NOMO-1 (cell line): ENCODE measurements at regions not wholly inside any gene's neighbourhood (a gene's known extent, or its start where the extent isn't known, plus 50 kb on each side); places are given as distances from the start of the nearest gene placed in this dataset.

Experiments
- DNase-seq, 2 experiments: peaks; one replicate each; lab custom pipeline; 2025; ENCODE audit not compliant: unreplicated experiment in 2 of 2; lab: John Stamatoyannopoulos, UW

DNA sequence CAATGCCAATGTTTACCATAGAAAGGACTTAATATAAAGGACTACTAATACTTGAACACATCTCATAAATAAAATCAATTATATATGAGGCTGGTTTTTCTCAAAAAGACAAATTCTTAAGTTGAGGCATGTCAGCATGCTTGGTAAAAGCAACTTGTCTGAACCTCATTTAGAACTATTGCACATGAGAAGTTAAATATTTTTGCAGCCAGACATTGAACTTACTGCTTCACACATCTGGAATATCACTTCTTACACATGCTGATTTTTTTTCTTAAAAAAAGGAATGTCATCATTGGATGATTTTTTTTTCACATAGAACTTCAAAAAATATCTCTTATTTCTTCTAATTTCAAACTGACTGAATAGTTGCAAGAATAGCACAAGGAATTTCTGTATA is 609.0 kb downstream of the EPHA4 start:
- DNase-seq: no peak

GRCh38 chr2:220963930-220964329 is 608.2 kb downstream of the EPHA4 start:
- DNase-seq: no peak

- DNase-seq: no peak
Observed at GRCh38 chr2:220966636-220967035, 605.5 kb downstream of the EPHA4 start.

DNA sequence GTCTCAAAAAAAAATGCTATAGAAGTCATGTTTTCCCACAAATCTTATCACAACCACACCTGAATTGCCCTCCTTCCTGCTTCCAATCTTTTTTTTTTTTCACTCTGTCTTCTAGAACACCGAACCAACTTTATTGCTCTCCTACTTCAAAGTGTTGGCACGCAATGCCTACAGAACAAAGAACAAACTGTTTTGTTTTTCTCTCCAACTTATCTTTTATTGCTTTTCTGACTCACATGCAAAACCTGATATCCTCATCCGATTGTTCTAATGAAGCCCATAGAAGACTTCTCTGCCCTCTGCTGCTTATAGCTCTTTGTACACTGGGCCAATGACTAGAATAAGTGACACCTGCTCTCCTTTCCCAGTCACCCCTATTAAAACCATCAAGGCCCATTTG is 602.8 kb downstream of the EPHA4 start:
- DNase-seq: no peak

DNA sequence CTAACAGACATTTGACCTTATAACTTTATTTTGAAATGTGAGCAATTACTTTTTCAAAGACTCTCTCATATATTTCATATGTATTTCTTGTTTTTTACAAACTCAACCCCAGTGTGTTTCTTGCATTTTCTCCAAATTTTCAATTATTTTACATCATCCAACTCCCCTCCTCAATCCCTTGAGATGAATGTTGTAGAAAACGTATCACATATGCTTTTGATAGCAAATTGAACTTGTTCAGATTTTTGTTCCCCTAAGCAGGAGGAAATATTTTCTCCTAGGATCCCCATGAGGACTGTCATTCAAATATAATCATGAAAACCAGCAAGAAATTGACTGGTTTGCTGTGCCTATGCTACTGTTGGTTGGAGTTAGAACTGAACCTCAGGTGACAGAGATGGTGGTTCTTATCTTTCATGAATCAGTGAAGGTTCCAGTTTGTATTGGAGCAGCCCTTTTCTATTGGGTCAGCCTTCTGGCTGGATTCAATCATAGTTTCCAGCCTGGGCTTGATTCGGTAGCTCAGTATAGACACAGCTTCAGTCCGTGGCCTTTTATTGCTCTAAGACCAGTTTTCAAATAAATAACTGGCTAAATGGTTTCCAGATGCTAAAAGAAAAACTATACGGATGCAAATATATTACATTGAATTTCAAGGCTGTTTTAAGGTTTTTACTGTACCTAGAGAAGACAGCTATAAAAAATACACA is 591.0 kb downstream of the EPHA4 start:
- no peak for DNase-seq

GRCh38 chr2:220981926-220982325 is 590.2 kb downstream of the EPHA4 start:
- DNase-seq: no peak

- no peak for DNase-seq
Observed at GRCh38 chr2:220985561-220985960, 586.5 kb downstream of the EPHA4 start.

DNA sequence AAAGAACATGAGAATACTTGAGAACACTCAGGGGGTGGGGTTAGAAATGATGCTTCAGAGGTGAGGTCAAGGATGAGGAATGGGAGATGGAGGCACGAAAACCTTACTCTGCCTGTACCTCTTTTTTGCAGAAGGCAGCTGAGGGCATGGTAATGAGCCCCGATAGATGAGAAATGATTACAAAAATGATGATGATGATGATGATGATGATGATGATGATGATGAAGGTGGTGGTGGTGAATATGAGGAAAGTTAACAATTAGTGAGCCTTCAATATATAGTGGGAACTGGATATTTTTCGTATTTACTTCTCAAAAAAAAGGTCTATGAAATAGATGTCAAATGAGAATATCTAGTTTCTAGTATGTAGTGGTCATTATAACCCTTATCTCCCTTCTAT is 584.3 kb downstream of the EPHA4 start:
- DNase-seq: no peak

DNA sequence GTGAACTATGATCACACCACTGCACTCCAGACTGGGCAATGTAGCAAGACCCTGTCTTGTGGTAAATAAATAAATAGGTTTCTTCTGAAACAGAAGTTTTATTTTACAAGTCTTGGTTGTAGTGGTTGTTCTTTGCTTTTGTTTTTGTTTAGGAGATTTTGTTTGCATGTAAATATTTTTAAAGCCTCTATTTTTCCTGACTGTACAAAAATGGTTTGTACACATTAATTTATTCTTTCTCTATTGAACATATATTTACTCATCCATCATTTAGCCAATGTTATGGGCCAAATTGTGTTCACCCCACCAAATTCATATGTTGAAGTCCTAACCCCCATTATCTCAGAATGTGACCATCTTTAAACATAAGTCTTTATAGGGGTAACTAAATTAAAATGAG is 580.1 kb downstream of the EPHA4 start:
- no peak for DNase-seq

DNA sequence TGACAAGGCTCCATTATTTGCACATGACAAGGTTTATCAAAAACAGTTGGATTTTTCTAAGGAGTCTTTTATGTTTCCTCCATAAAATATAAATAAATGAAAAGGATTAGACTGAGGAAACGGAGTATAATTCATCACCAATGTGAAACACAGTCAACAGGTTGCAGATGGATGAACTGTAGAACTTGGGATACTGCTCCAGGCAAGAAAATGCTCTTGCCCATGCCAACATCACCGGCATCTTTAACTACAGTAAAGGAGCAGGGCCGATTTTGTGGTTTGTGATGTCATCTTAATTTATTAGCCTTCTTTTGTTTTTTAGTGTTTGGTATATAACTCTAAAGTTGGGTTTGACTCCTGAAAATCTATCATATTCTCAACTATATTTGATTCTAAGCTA is 577.3 kb downstream of the EPHA4 start:
- no peak for DNase-seq

DNA sequence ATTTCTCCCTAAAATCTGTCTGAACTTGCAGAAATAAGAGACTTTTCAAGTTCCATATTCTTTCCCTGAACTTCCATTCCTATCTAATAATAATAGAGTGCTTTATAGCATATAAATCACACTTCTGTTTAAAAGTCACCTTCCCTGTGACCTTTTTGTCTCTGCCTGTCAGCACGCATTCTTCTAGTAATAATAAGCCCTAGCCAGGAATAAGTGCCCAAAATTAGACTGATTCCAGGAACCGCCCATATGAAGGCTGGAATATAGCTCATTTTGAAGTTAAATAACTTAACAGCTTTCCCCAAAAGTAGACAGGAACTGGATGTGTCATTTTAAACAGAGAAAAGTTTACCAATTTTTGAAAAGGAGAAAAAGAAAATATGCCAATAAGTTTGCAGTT is 576.5 kb downstream of the EPHA4 start:
- DNase-seq: no peak

- no peak for DNase-seq
Observed at GRCh38 chr2:220998156-220998555, 573.9 kb downstream of the EPHA4 start.

DNA sequence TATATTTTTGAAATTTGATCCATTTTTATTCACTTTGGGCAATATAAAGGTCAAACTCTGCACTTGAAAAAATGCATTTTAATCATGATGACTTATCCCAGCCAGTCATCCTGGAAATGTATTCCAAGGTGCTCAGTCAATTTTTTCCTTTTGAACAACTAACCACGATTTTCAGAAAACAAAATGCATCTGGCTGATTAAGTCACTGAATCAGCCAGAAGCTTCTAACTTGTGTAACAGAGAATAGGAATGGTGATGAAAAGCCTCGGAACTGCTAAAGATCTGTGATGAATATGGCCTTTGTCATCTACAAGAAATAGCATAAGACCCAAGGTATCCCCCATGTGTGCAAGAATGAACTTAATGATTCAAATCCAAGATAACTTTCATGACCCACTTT is 572.7 kb downstream of the EPHA4 start:
- DNase-seq: no peak

- no peak for DNase-seq
Observed at GRCh38 chr2:221001381-221001801, 570.7 kb downstream of the EPHA4 start.

- DNase-seq: no peak
Observed at GRCh38 chr2:221002101-221002685, 569.9 kb downstream of the EPHA4 start.

GRCh38 chr2:221005338-221005737 is 566.8 kb downstream of the EPHA4 start:
- DNase-seq: no peak

GRCh38 chr2:221006084-221006483 is 566.0 kb downstream of the EPHA4 start:
- no peak for DNase-seq

- no peak for DNase-seq
Observed at GRCh38 chr2:221016551-221016950, 555.6 kb downstream of the EPHA4 start.

GRCh38 chr2:221018262-221018661 is 553.8 kb downstream of the EPHA4 start:
- no peak for DNase-seq

DNA sequence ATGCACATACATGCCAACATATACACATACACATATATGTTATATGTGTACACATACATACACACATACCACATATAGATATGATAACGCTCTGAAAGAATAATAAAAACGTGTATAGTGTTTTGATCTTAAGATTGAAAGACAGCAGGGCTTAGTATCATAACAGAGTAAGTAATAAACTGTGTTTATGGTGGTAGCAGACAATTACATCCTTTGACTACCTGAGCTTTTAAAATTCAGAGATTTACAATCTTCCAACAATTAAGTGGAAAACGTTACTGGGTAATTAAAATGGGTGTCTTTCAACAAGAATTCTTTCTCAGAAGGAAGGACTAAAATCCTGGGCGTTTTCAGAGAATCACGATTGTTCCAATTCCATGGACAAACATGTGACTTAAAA is 552.4 kb downstream of the EPHA4 start:
- DNase-seq: no peak

DNA sequence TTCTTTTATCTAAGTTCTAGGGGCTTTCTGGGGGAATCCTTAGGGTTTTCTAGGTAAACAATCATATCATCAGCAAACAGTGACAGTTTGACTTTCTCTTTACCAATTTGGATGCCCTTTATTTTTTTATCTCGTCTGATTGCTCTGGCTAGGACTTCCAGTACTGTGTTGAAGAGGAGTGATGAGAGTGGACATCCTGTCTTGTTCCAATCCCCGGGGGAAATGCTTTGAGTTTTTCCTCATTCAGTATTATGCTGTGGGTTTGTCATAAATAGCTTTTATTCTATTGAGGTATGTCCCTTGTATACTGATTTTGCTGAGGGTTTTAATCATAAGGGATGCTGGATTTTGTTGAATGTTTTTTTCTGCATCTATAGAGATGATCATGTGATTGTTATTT is 549.5 kb downstream of the EPHA4 start:
- DNase-seq: no peak

DNA sequence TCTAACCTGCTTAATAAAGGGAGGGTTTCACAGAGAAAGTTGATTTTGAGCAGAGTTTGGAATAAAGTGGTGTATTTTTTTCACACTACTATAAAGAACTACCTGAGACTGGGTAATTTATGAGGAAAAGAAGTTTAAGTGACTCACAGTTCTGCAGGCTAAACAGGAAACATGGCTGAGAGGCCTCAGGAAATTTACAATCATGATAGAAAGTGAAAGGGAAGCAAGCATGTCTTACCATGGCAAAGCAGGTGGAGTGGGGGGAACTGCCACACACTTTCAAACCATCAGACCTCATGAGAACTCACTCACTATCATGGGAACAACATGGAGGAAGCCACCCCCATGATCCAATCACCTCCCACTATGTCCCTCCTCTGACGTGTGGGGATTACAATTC is 546.7 kb downstream of the EPHA4 start:
- no peak for DNase-seq
